ENCODE measurements at regions not wholly inside any gene's neighbourhood (a gene's known extent, or its start where the extent isn't known, plus 50 kb on each side); places are given as distances from the start of the nearest gene placed in this dataset.

GRCh38 chr5:65068410-65068809, 299.7 kb downstream of the CWC27 start:
- no peak for DNase-seq

GRCh38 chr5:65070026-65070425, 301.3 kb downstream of the CWC27 start:
- DNase-seq, result no peak

GRCh38 chr5:65072850-65073249, 304.1 kb downstream of the CWC27 start:
- DNase-seq, result no peak

GRCh38 chr5:65073250-65073661, 304.5 kb downstream of the CWC27 start:
- DNase-seq, result no peak

- no peak for DNase-seq
These were observed 307.0 kb downstream of the CWC27 start for GRCh38 chr5:65075623-65076250.

- peak; percentile 79 for DNase-seq
These were observed 307.6 kb downstream of the CWC27 start for GRCh38 chr5:65076251-65076869.

GRCh38 chr5:65077653-65078052, 308.9 kb downstream of the CWC27 start:
- DNase-seq, result no peak

- DNase-seq, result no peak
These were observed 309.6 kb downstream of the CWC27 start for GRCh38 chr5:65078331-65078730.

GRCh38 chr5:65081071-65081470, 312.3 kb downstream of the CWC27 start:
- DNase-seq, result no peak

- DNase-seq, result no peak
These were observed 316.2 kb downstream of the CWC27 start for GRCh38 chr5:65084795-65085515.

- no peak for DNase-seq
These were observed 316.8 kb downstream of the CWC27 start for GRCh38 chr5:65085516-65085850.

GRCh38 chr5:65086234-65086890, 317.6 kb downstream of the CWC27 start:
- DNase-seq, result no peak

- DNase-seq, result no peak
These were observed 318.4 kb downstream of the CWC27 start for GRCh38 chr5:65087154-65087553.

- DNase-seq, result no peak
These were observed 325.5 kb downstream of the CWC27 start for GRCh38 chr5:65094279-65094678.

- DNase-seq, result no peak
These were observed 329.7 kb downstream of the CWC27 start for GRCh38 chr5:65098393-65098792.

All from HCEC 1CT (cell line).